Endothelial cell of umbilical vein (primary cell): ENCODE measurements at regions not wholly inside any gene's neighbourhood (a gene's known extent, or its start where the extent isn't known, plus 50 kb on each side); places are given as distances from the start of the nearest gene placed in this dataset.

Experiments
- BruUV-seq: library from RNA; stranded (reverse); fragments of 400-500 nt; replicated peaks from 2 replicates; lab custom pipeline; 2021; lab: Mats Ljungman, UMichigan
- CTCF ChIA-PET: fragments of 300-600, 350-600 bp; sonication (Branson Sonifier 250); formaldehyde crosslinking; loops from one replicate; lab custom pipeline; 2021; ENCODE audit warnings: antibody characterized with exemption, inconsistent platforms; lab: Charles Lee
- POLR2A ChIA-PET: fragments of 300-600, 350-600 bp; sonication (Branson Sonifier 250); formaldehyde crosslinking; loops from one replicate; lab custom pipeline; 2021; ENCODE audit warnings: antibody characterized with exemption, inconsistent platforms; lab: Charles Lee
- DNase-seq: peaks from one replicate; pipeline ENCODE4 v3.0.0-alpha.2; 2011; ENCODE audit warnings: low read depth, low spot score
- FAIRE-seq: peaks from 2 replicates; lab custom pipeline; 2011; peaks lifted over from hg19 to GRCh38; lab: Jason Lieb, UNC
- H2AFZ ChIP-seq: 2 replicates; pipeline ENCODE4 v1.6.0; 2012; ENCODE audit warnings: low read depth, low read length, control low read depth, inconsistent platforms
- H3K27ac ChIP-seq: 2 replicates; pipeline ENCODE4 v1.5.1; 2011; ENCODE audit warnings: low read depth, mild to moderate bottlenecking, control low read depth, low read length, moderate library complexity; ENCODE audit not compliant: insufficient read depth
- H3K27me3 ChIP-seq, 2 experiments: 2 replicates each; pipeline versions ENCODE4 v1.6.0 to v1.6.1; 2011; ENCODE audit warnings: low read length in 2 of 2, mixed read lengths in 1 of 2; ENCODE audit not compliant: control insufficient read depth in 2 of 2, insufficient read depth in 2 of 2
- H3K36me3 ChIP-seq, 2 experiments: 2 replicates in 1 of 2; 3 replicates in 1 of 2; pipeline ENCODE4 v1.5.1; 2011; ENCODE audit warnings: low read length in 2 of 2, mild to moderate bottlenecking in 1 of 2, moderate library complexity in 1 of 2; ENCODE audit not compliant: control insufficient read depth in 2 of 2, insufficient read depth in 2 of 2; ENCODE audit errors: extremely low read depth in 1 of 2
- H3K4me1 ChIP-seq: 3 replicates; pipeline ENCODE4 v1.5.1; 2011; ENCODE audit warnings: mild to moderate bottlenecking, low read length; ENCODE audit not compliant: control insufficient read depth, insufficient read depth; ENCODE audit errors: extremely low read depth
- H3K4me2 ChIP-seq: 2 replicates; pipeline ENCODE4 v1.6.1; 2011; ENCODE audit warnings: low read length, control low read depth, mixed read lengths; ENCODE audit not compliant: insufficient read depth
- H3K4me3 ChIP-seq, 3 experiments: fragments of 200-600 bp in 1 of 3; sonication (generic), shearing (Covaris generic) in 1 of 3; replicated peaks in 1 of 3; 2 replicates each; pipeline ENCODE4 v1.5.1; 2011 to 2016; ENCODE audit warnings: control low read depth in 3 of 3, low read length in 3 of 3, mild to moderate bottlenecking in 2 of 3, inconsistent platforms in 1 of 3, low read depth in 1 of 3, moderate library complexity in 1 of 3; ENCODE audit not compliant: insufficient read depth in 1 of 3
- H3K79me2 ChIP-seq: 2 replicates; pipeline ENCODE4 v1.6.0; 2012; ENCODE audit warnings: low read length, inconsistent platforms; ENCODE audit not compliant: control insufficient read depth, insufficient read depth
- H3K9ac ChIP-seq: replicated peaks from 2 replicates; pipeline ENCODE3; 2011; ENCODE audit warnings: low read length, control low read depth; ENCODE audit not compliant: insufficient read depth; ENCODE audit errors: extremely low read depth
- H3K9me1 ChIP-seq: replicated peaks from 3 replicates; pipeline ENCODE4 v1.6.0; 2011; ENCODE audit warnings: mild to moderate bottlenecking, low read length; ENCODE audit not compliant: control insufficient read depth, insufficient read depth; ENCODE audit errors: extremely low read depth
- H3K9me3 ChIP-seq: replicated peaks from 2 replicates; pipeline ENCODE4 v1.5.1; 2012; ENCODE audit warnings: low read length, inconsistent platforms; ENCODE audit not compliant: control insufficient read depth, insufficient read depth
- H4K20me1 ChIP-seq: replicated peaks from 2 replicates; pipeline ENCODE3; 2011; ENCODE audit warnings: mild to moderate bottlenecking, low read length; ENCODE audit not compliant: control insufficient read depth, insufficient read depth; ENCODE audit errors: extremely low read depth
- CTCF ChIP-seq, 2 donors: IDR thresholded peaks; 1 replicate in 1 of 2; 2 replicates in 1 of 2; pipeline ENCODE4 v1.5.1; 2011; ENCODE audit warnings: low read length in 2 of 2, mild to moderate bottlenecking in 2 of 2, moderate library complexity in 2 of 2, control low read depth in 1 of 2, inconsistent platforms in 1 of 2, low read depth in 1 of 2; ENCODE audit not compliant: insufficient read depth in 1 of 2; ENCODE audit errors: extremely low read depth in 1 of 2
- EZH2 ChIP-seq: IDR thresholded peaks from 2 replicates; pipeline ENCODE4 v1.6.1; 2012; ENCODE audit warnings: borderline replicate concordance, low read depth, mild to moderate bottlenecking, moderate library complexity, low read length, inconsistent platforms; ENCODE audit not compliant: severe bottlenecking
- FOS ChIP-seq: IDR thresholded peaks from 2 replicates; pipeline ENCODE4 v1.6.1; 2011; ENCODE audit warnings: mild to moderate bottlenecking, low read length, moderate library complexity, borderline replicate concordance; ENCODE audit not compliant: insufficient read depth
- GATA2 ChIP-seq: IDR thresholded peaks from 2 replicates; pipeline ENCODE4 v1.7.0; 2011; ENCODE audit warnings: low read depth, mild to moderate bottlenecking, moderate library complexity, mixed read lengths, low read length; ENCODE audit not compliant: insufficient read length, insufficient read depth
- JUN ChIP-seq: IDR thresholded peaks from 2 replicates; pipeline ENCODE4 v1.6.1; 2011; ENCODE audit warnings: borderline replicate concordance, low read depth; ENCODE audit not compliant: insufficient read length, insufficient read depth
- MYC ChIP-seq: IDR thresholded peaks from one replicate; pipeline ENCODE4 v1.6.1; 2011; ENCODE audit warnings: mild to moderate bottlenecking, low read depth, low read length
- POLR2A ChIP-seq: IDR thresholded peaks from 2 replicates; pipeline ENCODE4 v1.6.1; 2012; ENCODE audit warnings: low read depth, mild to moderate bottlenecking, control low read depth, low read length
- POLR2AphosphoS5 ChIP-seq: IDR thresholded peaks from 2 replicates; pipeline ENCODE4 v1.6.1; 2012; ENCODE audit warnings: low read depth, mild to moderate bottlenecking, control low read depth, low read length, moderate library complexity; ENCODE audit not compliant: insufficient read depth
- dilution Hi-C: fragments of 300-500 bp; cut with MboI; formaldehyde crosslinking; loops from one replicate; pipeline ENCODE4 v1.15.0; 2019; ENCODE audit warnings: low sequenced_read_pairs; ENCODE audit not compliant: extremely low pct_ligation_motif_present
- intact Hi-C: fragments of 100-400 bp; cut with micrococcal nuclease; formaldehyde crosslinking; loops from one replicate; pipeline ENCODE4 v1.10.0; 2022
- TF ChIP-seq, protein P1 (sequence below): IDR thresholded peaks from 2 replicates; pipeline ENCODE4 v1.6.1; 2011; ENCODE audit not compliant: insufficient read depth, insufficient read length

- Histone ChIP-seq H3K36me3 (no peaks in the 10 kb centered on the region), H3K4me2 (no peak overlapping the region), H4K20me1 (no peaks in the 10 kb centered on the region), H3K27me3 (no peaks in the 10 kb centered on the region), H2AFZ (no peak overlapping the region), H3K9ac (no peak overlapping the region), H3K27ac (no peak overlapping the region), H3K9me3 (no peaks in the 10 kb centered on the region), H3K9me1 (no peaks in the 10 kb centered on the region), H3K4me3 (no peak overlapping the region), H3K4me1 (no peaks in the 10 kb centered on the region), H3K79me2 (no peaks in the 10 kb centered on the region)
- dilution Hi-C loops, result no loop called here
- DNase-seq (no peak), FAIRE-seq (no peak)
- CTCF ChIA-PET, result no interaction called here
- TF ChIP-seq EZH2 (no peak), FOS (no peak), POLR2AphosphoS5 (no peak), GATA2 (no peak), JUN (no peak), POLR2A (no peak), MYC (no peak), CTCF (IDR thresholded peaks at IDR 0.05; ENCODE audit: extremely low read depth in 1 of 2, insufficient read depth in 1 of 2, low read depth in 1 of 2, low read length in 2 of 2) (no peak)
- TF ChIP-seq, protein P1, sequence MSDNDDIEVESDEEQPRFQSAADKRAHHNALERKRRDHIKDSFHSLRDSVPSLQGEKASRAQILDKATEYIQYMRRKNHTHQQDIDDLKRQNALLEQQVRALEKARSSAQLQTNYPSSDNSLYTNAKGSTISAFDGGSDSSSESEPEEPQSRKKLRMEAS, result no peak
- intact Hi-C loops, result no loop called here
- no TSS peak for BruUV-seq
- POLR2A ChIA-PET, result no interaction called here
Observed at GRCh38 chr2:220717283-220717682, 854.8 kb downstream of the EPHA4 start.
